Panc1 (cell line): ENCODE measurements at regions not wholly inside any gene's neighbourhood (a gene's known extent, or its start where the extent isn't known, plus 50 kb on each side); places are given as distances from the start of the nearest gene placed in this dataset.
A peak's percentile ranks its signal among the peaks of the same experiment; 100 is the strongest.
"Not testable (repeated sequence)": the region's sequence is repeated elsewhere in the genome, so short reads cannot be mapped to it uniquely, and the experiment has no call there.

ENCODE experiments used
- ATAC-seq: fragments of 200-7000 bp; cut with Tn5 transposase; 2 replicates; pipeline ENCODE4 v1.9.1; 2020; ENCODE audit warnings: mild to moderate bottlenecking, moderate library complexity
- BruUV-seq: library from RNA; stranded (reverse); fragments of 400-500 nt; replicated peaks from 2 replicates; lab custom pipeline; 2021; lab: Mats Ljungman, UMichigan
- CTCF ChIA-PET: fragments of 300-600 bp; sonication (Branson Sonifier 250); formaldehyde crosslinking; loops from one replicate; lab custom pipeline; 2022; ENCODE audit warnings: antibody characterized with exemption; lab: Charles Lee
- POLR2A ChIA-PET: fragments of 300-600 bp; sonication (Branson Sonifier 250); formaldehyde crosslinking; loops from one replicate; lab custom pipeline; 2022; ENCODE audit warnings: antibody characterized with exemption; lab: Charles Lee
- DNase-seq: peaks from one replicate; pipeline ENCODE4 v3.0.0-alpha.2; 2010; ENCODE audit warnings: low read depth, low spot score
- H3K27ac ChIP-seq: 2 replicates; pipeline ENCODE4 v1.5.1; 2011; ENCODE audit warnings: mild to moderate bottlenecking, low read length, inconsistent platforms
- H3K27me3 ChIP-seq: fragments of 200-500 bp; sonication (Bioruptor generic); 2 replicates; pipeline ENCODE4 v1.6.0; 2014; ENCODE audit warnings: low read length, inconsistent platforms; ENCODE audit not compliant: control insufficient read depth, insufficient read depth
- H3K36me3 ChIP-seq: fragments of 200-500 bp; sonication (Bioruptor generic); 2 replicates; pipeline ENCODE4 v1.5.1; 2014; ENCODE audit warnings: inconsistent platforms, mild to moderate bottlenecking, low read length, moderate library complexity; ENCODE audit not compliant: control insufficient read depth, insufficient read depth
- H3K4me1 ChIP-seq: 2 replicates; pipeline ENCODE4 v1.5.1; 2011; ENCODE audit warnings: inconsistent platforms, mild to moderate bottlenecking, low read length, moderate library complexity; ENCODE audit not compliant: control insufficient read depth, insufficient read depth
- H3K4me3 ChIP-seq, 2 experiments: 2 replicates each; pipeline ENCODE4 v1.5.1; 2011 to 2012; ENCODE audit warnings: low read depth in 2 of 2, low read length in 2 of 2, mild to moderate bottlenecking in 2 of 2, inconsistent platforms in 1 of 2, moderate library complexity in 1 of 2
- H3K9me3 ChIP-seq: fragments of 200-500 bp; sonication (Bioruptor generic); 2 replicates; pipeline ENCODE4 v1.5.1; 2014; ENCODE audit warnings: low read depth, mild to moderate bottlenecking, inconsistent platforms, low read length, moderate library complexity; ENCODE audit not compliant: control insufficient read depth, insufficient read depth
- POLR2AphosphoS5 ChIP-seq: IDR thresholded peaks from 2 replicates; pipeline ENCODE4 v1.6.1; 2012; ENCODE audit warnings: mild to moderate bottlenecking, low read depth, low read length, moderate library complexity
- SIN3A ChIP-seq: IDR thresholded peaks from 2 replicates; pipeline ENCODE4 v1.6.1; 2012; ENCODE audit warnings: low read depth, mild to moderate bottlenecking, low read length, moderate library complexity, borderline replicate concordance; ENCODE audit not compliant: insufficient read depth
- TCF7L2 ChIP-seq: IDR thresholded peaks from 2 replicates; pipeline ENCODE4 v1.6.1; 2011; ENCODE audit warnings: mild to moderate bottlenecking, low read depth, low read length, inconsistent platforms
- in situ Hi-C: cut with HindIII; loops from 2 replicates; pipeline ENCODE4 v1.10.0; 2016; ENCODE audit warnings: low sequenced_read_pairs, low pct_unique_long_range_greater_than_20kb
- intact Hi-C: fragments of 100-400 bp; cut with micrococcal nuclease; formaldehyde crosslinking; loops from one replicate; pipeline ENCODE4 v1.10.0; 2022; ENCODE audit not compliant: unreplicated experiment
- TF ChIP-seq, protein P1 (sequence below): fragments of 450-650 bp; IDR thresholded peaks from 2 replicates; pipeline ENCODE4 v1.5.1; 2017; ENCODE audit warnings: mild to moderate bottlenecking
- TF ChIP-seq, protein P2 (sequence below), 2 experiments: IDR thresholded peaks; 2 replicates each; pipeline ENCODE4 v1.6.1; 2011 to 2012; ENCODE audit warnings: low read depth in 2 of 2, control low read depth in 1 of 2, low read length in 1 of 2, mild to moderate bottlenecking in 1 of 2, moderate library complexity in 1 of 2; ENCODE audit not compliant: insufficient read depth in 1 of 2

DNA sequence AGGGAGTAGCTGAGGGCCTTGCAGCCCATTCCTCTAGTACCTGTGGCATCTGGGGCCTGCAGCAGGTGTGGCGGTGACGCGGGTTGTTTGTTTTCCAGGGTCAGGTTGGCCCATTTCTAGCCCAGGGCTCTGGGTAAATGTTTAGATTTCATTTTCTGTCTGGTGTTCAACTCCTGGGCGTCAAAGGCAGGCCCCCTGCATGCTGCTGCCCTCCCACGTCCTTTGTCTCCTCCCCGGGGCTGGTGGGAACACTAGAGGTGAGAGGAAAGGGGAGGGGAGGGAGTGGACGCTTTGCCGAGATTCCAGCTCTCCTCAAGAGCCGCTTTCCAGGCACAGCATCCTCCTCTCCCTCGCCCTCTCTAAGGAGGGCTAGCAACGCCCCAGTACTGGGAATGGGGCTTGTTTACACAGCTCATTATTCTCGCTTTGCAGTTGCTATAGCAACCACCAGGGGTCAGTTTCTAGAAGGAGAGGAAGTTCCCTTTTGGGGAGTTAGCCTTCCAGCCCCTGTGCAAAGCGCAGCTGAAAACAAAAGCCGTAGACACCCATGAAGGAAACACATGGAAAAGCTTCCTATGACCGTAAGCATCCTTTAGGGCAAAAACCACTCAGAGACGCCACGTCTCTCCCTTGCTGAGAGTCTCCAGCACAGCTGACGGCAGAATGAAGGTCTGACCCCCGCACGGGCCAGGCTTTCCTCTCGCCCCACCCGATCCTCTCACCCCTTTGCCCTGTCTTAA lies 170.6 kb downstream of the LY86 start:
- Histone ChIP-seq H3K36me3 (no peaks in the 10 kb centered on the region), H3K4me3 (no peak overlapping the region), H3K9me3 (no peaks in the 10 kb centered on the region), H3K27ac (no peak overlapping the region), H3K27me3 (no peaks in the 10 kb centered on the region), H3K4me1 (no peaks in the 10 kb centered on the region; the same call in 1 of the 2 replicates)
- ChIA-PET POLR2A (no interaction called here), CTCF (interaction anchor here (0.6 to 0.9 kb wide), 2 partner anchors 16 to 575 kb away, joined by 3 to 4 read pairs; no protein-coding TSS in a partner anchor)
- in situ Hi-C loops = no loop called here
- intact Hi-C loops = no loop called here
- ATAC-seq (peak; percentile 84), DNase-seq (no peak)
- TF ChIP-seq SIN3A (no peak), TCF7L2 (no peak)
- TF ChIP-seq, protein P1, sequence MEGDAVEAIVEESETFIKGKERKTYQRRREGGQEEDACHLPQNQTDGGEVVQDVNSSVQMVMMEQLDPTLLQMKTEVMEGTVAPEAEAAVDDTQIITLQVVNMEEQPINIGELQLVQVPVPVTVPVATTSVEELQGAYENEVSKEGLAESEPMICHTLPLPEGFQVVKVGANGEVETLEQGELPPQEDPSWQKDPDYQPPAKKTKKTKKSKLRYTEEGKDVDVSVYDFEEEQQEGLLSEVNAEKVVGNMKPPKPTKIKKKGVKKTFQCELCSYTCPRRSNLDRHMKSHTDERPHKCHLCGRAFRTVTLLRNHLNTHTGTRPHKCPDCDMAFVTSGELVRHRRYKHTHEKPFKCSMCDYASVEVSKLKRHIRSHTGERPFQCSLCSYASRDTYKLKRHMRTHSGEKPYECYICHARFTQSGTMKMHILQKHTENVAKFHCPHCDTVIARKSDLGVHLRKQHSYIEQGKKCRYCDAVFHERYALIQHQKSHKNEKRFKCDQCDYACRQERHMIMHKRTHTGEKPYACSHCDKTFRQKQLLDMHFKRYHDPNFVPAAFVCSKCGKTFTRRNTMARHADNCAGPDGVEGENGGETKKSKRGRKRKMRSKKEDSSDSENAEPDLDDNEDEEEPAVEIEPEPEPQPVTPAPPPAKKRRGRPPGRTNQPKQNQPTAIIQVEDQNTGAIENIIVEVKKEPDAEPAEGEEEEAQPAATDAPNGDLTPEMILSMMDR = peak; percentile 70
- BruUV-seq = no TSS peak

DNA sequence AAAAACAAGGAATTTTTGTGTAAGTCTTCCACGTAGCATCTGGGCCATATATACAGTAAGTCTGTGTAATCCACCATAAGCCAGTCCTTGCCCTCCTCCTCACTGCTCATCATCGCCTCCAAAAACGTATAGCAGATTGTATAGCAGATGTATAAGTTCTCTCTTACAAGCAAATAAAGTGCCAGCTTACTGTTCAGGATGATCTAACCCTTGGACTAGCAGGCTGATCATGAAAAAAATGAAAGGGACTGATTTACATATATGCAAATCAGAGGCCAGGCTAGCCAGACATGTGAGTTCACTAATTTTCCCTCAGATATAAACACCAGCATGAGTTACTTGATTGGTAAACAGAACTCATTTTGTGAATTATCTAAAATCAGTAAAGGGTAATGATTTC lies 171.5 kb downstream of the LY86 start:
- H3K27me3 ChIP-seq = no peaks in the 10 kb centered on the region
- TF ChIP-seq, protein P1 = no peak
- TF ChIP-seq, protein P2, sequence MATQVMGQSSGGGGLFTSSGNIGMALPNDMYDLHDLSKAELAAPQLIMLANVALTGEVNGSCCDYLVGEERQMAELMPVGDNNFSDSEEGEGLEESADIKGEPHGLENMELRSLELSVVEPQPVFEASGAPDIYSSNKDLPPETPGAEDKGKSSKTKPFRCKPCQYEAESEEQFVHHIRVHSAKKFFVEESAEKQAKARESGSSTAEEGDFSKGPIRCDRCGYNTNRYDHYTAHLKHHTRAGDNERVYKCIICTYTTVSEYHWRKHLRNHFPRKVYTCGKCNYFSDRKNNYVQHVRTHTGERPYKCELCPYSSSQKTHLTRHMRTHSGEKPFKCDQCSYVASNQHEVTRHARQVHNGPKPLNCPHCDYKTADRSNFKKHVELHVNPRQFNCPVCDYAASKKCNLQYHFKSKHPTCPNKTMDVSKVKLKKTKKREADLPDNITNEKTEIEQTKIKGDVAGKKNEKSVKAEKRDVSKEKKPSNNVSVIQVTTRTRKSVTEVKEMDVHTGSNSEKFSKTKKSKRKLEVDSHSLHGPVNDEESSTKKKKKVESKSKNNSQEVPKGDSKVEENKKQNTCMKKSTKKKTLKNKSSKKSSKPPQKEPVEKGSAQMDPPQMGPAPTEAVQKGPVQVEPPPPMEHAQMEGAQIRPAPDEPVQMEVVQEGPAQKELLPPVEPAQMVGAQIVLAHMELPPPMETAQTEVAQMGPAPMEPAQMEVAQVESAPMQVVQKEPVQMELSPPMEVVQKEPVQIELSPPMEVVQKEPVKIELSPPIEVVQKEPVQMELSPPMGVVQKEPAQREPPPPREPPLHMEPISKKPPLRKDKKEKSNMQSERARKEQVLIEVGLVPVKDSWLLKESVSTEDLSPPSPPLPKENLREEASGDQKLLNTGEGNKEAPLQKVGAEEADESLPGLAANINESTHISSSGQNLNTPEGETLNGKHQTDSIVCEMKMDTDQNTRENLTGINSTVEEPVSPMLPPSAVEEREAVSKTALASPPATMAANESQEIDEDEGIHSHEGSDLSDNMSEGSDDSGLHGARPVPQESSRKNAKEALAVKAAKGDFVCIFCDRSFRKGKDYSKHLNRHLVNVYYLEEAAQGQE (IDR thresholded peaks at IDR 0.05; ENCODE audit: insufficient read depth in 1 of 2, low read depth in 2 of 2, low read length in 1 of 2) = no peak
- TF ChIP-seq SIN3A (no peak), TCF7L2 (no peak), POLR2AphosphoS5 (no peak)
- CTCF ChIA-PET = no interaction called here
- POLR2A ChIA-PET = no interaction called here
- no peak overlapping the region for H3K27ac ChIP-seq
- ATAC-seq = no peak
- H3K4me1 ChIP-seq = no peaks in the 10 kb centered on the region; the same call in 1 of the 2 replicates
- no peak for DNase-seq
- H3K4me3 ChIP-seq = no peak overlapping the region
- no peaks in the 10 kb centered on the region for H3K36me3 ChIP-seq
- in situ Hi-C loops = no loop called here
- intact Hi-C loops = no loop called here
- H3K9me3 ChIP-seq = no peaks in the 10 kb centered on the region
- no TSS peak for BruUV-seq

DNA sequence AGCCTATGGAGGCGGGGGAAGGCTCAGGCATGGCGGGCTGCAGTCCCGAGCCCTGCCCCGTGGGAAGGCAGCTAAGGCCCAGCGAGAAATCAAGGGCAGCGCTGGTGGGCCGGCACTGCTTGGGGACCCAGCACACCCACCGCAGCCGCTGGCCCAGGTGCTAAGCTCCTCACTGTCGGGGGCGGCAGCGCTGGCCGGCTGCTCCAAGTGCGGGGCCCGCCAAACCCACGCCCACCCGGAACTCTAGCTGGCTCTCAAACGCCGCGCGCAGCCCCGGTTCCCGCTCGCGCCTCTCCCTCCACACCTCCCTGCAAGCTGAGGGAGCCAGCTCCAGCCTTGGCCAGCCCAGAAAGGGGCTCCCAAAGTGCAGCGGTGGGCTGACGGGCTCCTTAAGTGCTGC lies 174.0 kb downstream of the LY86 start:
- H3K27me3 ChIP-seq, intact Hi-C loops, POLR2A ChIA-PET, H3K9me3 ChIP-seq, H3K4me1 ChIP-seq, H3K36me3 ChIP-seq, BruUV-seq, H3K4me3 ChIP-seq, CTCF ChIA-PET, ATAC-seq, in situ Hi-C loops, H3K27ac ChIP-seq, DNase-seq: not testable (repeated sequence)
